HL-60/S4 treated with retinoic acid at 250 ng/mL for 4 days and 3 days (cell line): ENCODE measurements at regions not wholly inside any gene's neighbourhood (a gene's known extent, or its start where the extent isn't known, plus 50 kb on each side); places are given as distances from the start of the nearest gene placed in this dataset.

Experiments
- in situ Hi-C: fragments of 300-500 bp; cut with MboI; formaldehyde crosslinking; loops from 2 replicates; pipeline ENCODE4 v1.7.0; 2022; ENCODE audit warnings: low sequenced_read_pairs

DNA sequence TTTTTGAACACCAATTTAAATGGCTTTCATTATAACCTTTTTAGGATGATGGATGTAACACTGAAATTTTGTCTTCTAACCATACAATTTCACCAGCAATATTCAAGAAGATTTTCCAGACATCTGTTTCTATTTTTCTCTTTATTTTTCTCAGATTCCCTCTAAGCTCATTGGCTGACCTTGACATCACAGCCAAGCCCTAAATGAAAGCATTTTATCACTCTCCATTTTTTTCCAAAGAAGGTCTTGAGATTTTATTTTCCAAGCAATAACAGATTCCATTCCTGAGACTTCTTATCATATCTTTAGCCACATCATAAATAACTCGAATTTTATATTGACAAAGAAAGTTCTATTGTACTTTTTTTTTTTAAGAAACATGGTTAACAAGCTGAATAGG is 392.6 kb upstream of the THBS1 start:
- in situ Hi-C loops = no loop called here

- in situ Hi-C loops = no loop called here
Measured at GRCh38 chr15:39188930-39189329, 391.9 kb upstream of the THBS1 start.

DNA sequence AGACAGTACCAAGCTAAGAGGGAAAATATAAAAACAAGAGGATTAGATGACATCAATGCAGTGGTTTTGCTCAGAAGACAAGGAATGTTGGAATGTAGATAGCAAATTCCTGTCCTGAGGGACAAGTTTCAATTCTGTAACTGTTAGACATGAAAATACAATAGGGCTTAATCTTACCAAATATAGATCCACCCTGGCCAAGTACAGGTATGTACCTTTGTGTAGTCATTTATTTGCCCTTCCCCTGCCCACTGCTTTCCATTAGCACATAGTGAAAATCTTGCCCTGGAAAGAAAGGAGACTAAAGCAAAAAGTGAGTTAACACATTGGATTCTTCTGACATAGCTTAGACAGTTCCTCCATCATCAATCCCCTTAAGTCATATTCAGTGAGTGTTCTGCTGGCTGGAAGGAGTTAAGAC is 389.0 kb upstream of the THBS1 start:
- in situ Hi-C loops = no loop called here

DNA sequence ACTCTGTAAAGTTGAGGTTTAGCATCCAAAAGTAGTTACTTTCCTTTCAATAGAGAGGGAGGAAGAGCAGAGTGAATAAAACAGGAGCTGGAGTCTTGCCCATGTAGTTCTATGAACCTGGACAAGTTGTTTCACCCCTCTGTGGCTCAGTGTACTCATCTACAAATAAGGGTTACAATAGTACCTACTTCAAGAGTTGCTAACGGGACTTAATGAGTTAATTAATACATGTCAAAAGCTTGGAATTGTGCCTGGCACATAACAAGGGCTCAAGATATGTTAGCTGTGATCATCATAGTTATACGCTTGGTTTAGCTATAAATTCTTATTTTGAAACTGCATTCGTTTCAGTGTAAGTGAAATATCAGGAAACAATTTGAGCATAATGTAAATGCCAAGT is 388.5 kb upstream of the THBS1 start:
- in situ Hi-C loops = no loop called here

GRCh38 chr15:39192979-39193560 is 387.8 kb upstream of the THBS1 start:
- in situ Hi-C loops = no loop called here

GRCh38 chr15:39193611-39194010 is 387.3 kb upstream of the THBS1 start:
- in situ Hi-C loops = no loop called here

GRCh38 chr15:39194106-39194830 is 386.6 kb upstream of the THBS1 start:
- in situ Hi-C loops = no loop called here

DNA sequence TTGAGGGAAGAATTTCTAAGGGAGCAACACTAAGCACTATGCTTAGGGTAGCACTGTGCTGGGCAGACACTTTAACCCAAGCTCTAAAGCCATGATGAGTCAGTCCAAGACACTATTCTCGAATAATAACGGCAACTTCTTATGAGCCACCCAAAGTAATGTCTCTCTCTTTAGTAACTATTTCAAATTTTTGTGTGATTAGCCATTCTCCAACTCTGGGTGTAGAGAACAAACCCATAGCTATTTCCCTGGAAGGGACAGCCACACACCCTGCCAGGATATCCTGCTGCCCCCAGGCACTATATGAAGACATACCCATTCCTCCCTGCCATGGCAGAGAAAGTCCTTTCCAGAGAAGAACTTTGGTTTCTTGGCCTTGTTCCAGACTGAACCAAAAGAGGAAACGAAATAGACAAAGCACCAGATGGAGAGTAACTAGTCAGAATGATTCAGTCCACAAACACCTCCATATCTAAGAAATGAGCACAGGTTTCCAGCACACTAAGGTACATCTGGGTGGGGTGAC is 384.9 kb upstream of the THBS1 start:
- in situ Hi-C loops = no loop called here

GRCh38 chr15:39198044-39199000 is 382.6 kb upstream of the THBS1 start:
- in situ Hi-C loops = no loop called here

DNA sequence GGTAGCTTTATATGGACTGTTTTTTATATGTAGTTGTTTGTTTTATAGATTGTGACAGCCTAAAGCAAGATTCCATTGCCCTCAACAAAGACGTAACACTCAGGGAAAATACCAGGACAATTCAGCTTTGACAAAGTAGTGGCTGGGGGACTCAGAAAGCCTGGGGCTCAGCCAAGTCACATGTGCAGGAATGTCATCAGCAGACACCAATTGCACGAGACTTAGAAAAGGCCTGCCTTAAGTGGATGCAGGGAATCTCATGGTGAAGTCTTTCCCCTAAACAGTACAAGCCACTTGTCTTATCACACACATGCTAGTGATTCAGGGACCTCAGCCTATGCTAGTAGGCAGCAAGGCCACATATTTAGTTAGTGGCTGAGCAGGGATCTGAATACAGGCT is 381.8 kb upstream of the THBS1 start:
- in situ Hi-C loops = no loop called here

DNA sequence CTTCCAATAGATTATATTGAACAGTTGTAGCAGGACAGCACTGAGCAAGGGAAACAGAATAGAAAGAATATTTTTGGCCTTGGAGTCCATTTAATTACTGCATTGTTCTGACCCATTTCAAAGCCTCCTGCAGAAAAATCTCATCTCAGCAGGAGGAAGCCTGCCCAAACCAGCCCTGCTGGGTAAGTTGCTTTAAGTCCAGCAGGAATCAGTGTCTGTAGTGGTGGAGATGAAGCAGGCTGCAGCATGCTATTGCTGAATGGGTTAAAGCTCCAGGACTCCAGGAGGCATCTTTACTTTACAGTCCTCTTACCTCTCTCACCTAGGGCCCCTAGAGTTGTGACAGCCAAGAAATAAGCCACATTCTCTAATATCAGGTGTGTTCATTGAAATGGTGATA is 380.3 kb upstream of the THBS1 start:
- in situ Hi-C loops = no loop called here

DNA sequence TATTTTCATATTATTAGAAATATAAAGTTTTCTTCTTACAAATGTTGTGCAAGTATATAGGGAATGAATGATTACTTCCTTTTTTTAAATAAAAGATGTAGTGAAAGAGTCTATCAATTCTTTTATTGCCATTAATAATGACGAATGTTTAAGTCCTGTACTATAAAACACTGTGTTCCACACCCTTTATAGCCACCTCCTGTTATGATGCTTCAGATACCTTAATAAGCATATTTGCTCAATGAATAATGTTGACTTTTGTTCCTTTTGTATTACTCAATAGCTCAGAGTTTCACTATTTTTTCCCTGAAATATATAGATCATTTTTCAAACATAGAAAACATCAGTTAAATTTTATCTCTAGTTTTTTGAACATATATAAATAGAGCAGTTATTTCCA is 378.2 kb upstream of the THBS1 start:
- in situ Hi-C loops = no loop called here

- in situ Hi-C loops = no loop called here
Measured at GRCh38 chr15:39204031-39204430, 376.8 kb upstream of the THBS1 start.

DNA sequence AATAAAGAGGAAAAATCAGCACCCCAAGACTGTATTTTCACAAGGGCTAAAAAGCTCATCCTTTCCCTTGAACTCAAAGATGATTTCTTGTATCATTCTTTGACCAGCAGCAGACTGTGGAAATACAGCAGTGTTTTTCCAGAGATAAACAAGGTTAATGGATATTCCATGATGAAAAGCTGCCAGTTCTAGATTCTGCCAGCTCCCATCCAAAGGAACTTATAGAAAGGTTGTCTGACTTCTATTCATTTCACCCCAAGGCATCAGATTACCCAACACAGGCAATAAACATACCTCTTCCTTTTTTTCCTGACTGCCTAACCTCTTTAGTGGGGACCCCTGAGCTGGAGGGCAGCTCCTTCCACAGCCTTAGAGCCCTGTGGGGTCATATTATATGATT is 375.8 kb upstream of the THBS1 start:
- in situ Hi-C loops = no loop called here

DNA sequence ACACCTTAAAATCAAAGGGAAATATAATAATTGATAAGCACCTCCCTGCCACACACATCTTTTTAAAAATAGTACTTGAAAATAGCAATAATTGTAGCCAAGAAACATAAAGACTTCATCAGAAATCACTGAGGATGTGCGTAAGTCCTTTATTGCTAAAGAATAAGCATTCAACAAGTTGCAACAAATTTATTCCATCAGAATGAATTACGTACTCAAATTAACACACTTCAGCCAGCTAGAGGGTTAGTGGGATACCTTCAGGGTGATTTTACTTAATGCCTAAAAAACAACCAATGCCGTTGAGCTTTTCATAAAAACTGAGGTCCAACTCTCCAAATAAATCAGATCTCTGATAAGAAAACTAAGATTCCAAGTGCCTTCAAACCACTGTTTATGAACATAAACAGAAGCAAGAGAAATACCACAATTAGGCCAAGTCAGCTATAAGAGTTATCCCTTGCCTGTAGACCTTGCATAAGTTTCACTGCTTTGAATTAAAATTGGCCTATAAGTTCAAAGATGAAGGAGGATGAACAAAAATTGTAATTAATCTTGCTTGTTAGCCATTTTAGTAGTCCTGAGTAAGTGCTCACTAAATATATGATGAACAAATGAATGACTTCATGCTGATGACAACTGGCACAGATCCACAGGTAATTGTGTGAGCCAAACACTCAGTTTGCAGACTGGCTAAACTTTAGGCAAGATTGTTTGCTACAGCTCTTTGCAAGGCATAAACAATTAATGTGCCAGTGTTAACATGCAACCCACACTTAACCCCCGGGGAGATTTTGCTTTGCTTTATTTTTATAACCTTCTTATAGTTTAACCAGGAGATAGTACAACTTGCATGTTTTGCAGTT is 375.1 kb upstream of the THBS1 start:
- in situ Hi-C loops = no loop called here

- in situ Hi-C loops = no loop called here
Measured at GRCh38 chr15:39207532-39208115, 373.3 kb upstream of the THBS1 start.

DNA sequence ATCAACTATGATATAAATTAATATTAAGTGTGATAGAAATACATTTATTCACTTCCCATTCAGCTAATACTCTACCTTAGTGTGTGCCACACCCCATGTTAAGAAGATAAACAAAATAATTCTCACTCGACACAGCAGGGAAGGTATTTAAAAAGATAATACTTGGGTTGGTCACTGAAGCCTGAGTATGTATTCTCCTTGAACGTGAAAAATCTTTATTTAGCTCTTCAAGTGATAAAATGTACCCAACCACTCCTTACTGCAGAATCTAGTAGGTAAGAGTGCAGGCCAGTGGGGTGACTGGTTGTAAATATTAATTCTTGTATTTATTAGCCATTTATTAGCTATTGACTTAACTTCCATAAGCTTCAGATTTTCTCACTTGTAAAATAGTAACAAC is 372.7 kb upstream of the THBS1 start:
- in situ Hi-C loops = no loop called here

DNA sequence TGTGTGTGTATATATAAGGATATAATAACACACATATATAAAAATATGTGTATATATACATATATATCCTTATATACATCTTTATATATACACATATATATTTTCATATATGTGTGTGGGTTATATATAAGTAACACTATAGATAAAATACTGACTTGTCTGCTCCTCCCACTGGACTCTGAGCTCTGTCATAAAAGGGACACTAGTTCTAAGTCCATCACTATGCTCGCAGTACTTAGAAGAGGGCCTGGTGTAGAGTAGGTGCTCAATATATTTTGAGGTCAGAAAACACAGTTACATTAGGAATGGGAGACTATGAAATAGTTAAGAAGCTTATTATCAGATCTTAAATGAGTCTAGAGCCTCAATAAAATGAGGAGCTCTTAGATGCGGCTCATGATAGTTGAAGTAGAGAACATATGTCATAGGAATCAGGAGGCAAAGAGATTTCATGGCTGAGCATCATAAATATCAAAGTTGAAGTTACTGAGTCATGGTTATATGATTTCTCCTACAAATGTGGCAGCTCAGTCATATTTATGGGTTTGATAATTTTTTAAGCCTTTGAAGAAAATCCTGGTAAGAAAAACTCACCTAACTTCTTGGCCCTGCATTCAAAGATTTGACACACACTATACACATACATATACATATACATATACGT is 371.2 kb upstream of the THBS1 start:
- in situ Hi-C loops = no loop called here

DNA sequence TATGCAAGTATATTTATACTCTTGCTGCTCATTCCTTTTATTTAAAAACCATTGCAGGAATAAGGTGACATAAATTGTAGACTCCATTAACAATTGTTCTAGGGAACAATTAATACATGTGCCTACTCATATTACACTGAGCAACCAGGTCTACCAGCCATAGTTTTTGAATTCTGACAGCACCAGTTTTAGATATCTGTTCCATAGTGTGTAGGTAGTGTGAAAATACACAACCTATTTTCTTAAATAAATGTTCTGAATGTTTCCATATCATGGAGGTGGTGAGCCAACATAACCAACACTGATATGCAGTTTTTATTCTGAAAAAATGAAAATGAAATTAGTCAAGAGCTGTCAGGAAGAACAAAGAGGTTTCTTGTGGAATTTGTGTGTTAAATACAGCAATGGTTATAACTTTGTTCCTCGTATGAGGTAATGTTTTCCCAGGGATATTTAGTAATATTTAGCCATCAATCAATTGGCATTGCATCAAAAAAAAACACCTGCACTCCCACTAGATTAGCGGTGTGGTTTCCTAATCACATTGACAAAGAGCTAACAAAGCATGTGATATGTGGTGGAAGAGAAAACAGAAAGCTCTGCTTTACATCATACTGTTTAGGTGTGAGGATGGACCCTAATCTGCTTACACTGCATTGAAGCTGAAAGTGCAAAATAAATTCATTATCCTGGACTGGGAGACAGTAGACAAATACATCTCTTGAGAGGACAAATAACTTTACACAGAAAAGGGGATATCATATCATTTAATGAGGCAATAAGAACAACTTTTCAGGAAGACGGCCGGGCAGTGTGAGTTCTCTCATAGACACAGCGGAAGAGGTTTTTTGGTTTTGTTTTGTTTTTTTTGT is 369.5 kb upstream of the THBS1 start:
- in situ Hi-C loops = no loop called here
